ENCODE measurements at regions not wholly inside any gene's neighbourhood (a gene's known extent, or its start where the extent isn't known, plus 50 kb on each side); places are given as distances from the start of the nearest gene placed in this dataset.

- TF ChIP-seq CTCF (IDR thresholded peaks at IDR 0.05) = no peak
- intact Hi-C loops (cut with DNase I) = no loop called here
- ATAC-seq (no peak), DNase-seq (no peak)
- Histone ChIP-seq H3K36me3 (no peaks in the 10 kb centered on the region), H3K27ac (no peak overlapping the region), H3K9me3 (no peaks in the 10 kb centered on the region), H3K27me3 (no peaks in the 10 kb centered on the region), H3K4me3 (no peak overlapping the region), H3K4me1 (no peaks in the 10 kb centered on the region)
Observed at GRCh38 chr12:86724716-86725115, 468.5 kb upstream of the MGAT4C start.

- Histone ChIP-seq H3K4me1 (no peaks in the 10 kb centered on the region), H3K27ac (no peak overlapping the region), H3K9me3 (no peaks in the 10 kb centered on the region), H3K36me3 (no peaks in the 10 kb centered on the region), H3K27me3 (no peaks in the 10 kb centered on the region), H3K4me3 (no peak overlapping the region)
- TF ChIP-seq CTCF (IDR thresholded peaks at IDR 0.05) = no peak
- ATAC-seq (no peak), DNase-seq (no peak)
- intact Hi-C loops (cut with DNase I) = no loop called here
Observed at GRCh38 chr12:86723326-86723725, 467.1 kb upstream of the MGAT4C start.

- intact Hi-C loops (cut with DNase I) = no loop called here
- Histone ChIP-seq H3K36me3 (no peaks in the 10 kb centered on the region), H3K27ac (no peak overlapping the region), H3K9me3 (no peaks in the 10 kb centered on the region), H3K27me3 (no peaks in the 10 kb centered on the region), H3K4me3 (no peak overlapping the region), H3K4me1 (no peaks in the 10 kb centered on the region)
- no peak for ATAC-seq
- DNase-seq = no peak
- TF ChIP-seq CTCF (IDR thresholded peaks at IDR 0.05) = no peak
Observed at GRCh38 chr12:86721713-86722397, 465.7 kb upstream of the MGAT4C start.

- intact Hi-C loops (cut with DNase I) = no loop called here
- DNase-seq (no peak), ATAC-seq (no peak)
- Histone ChIP-seq H3K4me3 (no peak overlapping the region), H3K27ac (no peak overlapping the region), H3K36me3 (no peaks in the 10 kb centered on the region), H3K27me3 (no peaks in the 10 kb centered on the region), H3K9me3 (no peaks in the 10 kb centered on the region), H3K4me1 (no peaks in the 10 kb centered on the region)
- TF ChIP-seq CTCF (IDR thresholded peaks at IDR 0.05) = no peak
Observed at GRCh38 chr12:86719381-86719780, 463.2 kb upstream of the MGAT4C start.

- DNase-seq (no peak), ATAC-seq (no peak)
- Histone ChIP-seq H3K9me3 (no peaks in the 10 kb centered on the region), H3K27ac (no peak overlapping the region), H3K27me3 (no peaks in the 10 kb centered on the region), H3K4me3 (no peak overlapping the region), H3K36me3 (no peaks in the 10 kb centered on the region), H3K4me1 (no peaks in the 10 kb centered on the region)
- intact Hi-C loops (cut with DNase I) = no loop called here
- no peak for TF ChIP-seq CTCF (IDR thresholded peaks at IDR 0.05)
Observed at GRCh38 chr12:86713121-86713520, 456.9 kb upstream of the MGAT4C start.

- H3K9me3 ChIP-seq = no peaks in the 10 kb centered on the region
- DNase-seq (no peak), ATAC-seq (no peak)
- no peak overlapping the region for H3K4me3 ChIP-seq
- no peaks in the 10 kb centered on the region for H3K4me1 ChIP-seq
- H3K27me3 ChIP-seq = no peaks in the 10 kb centered on the region
- H3K27ac ChIP-seq = no peak overlapping the region
- intact Hi-C loops (cut with DNase I) = no loop called here
- H3K36me3 ChIP-seq = no peaks in the 10 kb centered on the region
- TF ChIP-seq CTCF (IDR thresholded peaks at IDR 0.05) = no peak
Observed at GRCh38 chr12:86712425-86712843, 456.2 kb upstream of the MGAT4C start.

All from upper lobe of right lung (tissue), 1 donor.